IMR-90 (cell line): ENCODE measurements at regions not wholly inside any gene's neighbourhood (a gene's known extent, or its start where the extent isn't known, plus 50 kb on each side); places are given as distances from the start of the nearest gene placed in this dataset.

Experiments
- ATAC-seq: fragments of 200-7000 bp; cut with Tn5 transposase; 2 replicates; pipeline ENCODE4 v1.9.1; 2020; ENCODE audit warnings: low read depth, mild to moderate bottlenecking, moderate library complexity
- BruUV-seq: library from RNA; stranded (reverse); fragments of 400-500 nt; replicated peaks from 2 replicates; lab custom pipeline; 2021; lab: Mats Ljungman, UMichigan
- CTCF ChIA-PET: fragments of 300-600 bp; formaldehyde crosslinking; extraction: SDS; loops from one replicate; lab custom pipeline; 2021; ENCODE audit warnings: antibody characterized with exemption; lab: Yijun Ruan, JAX
- POLR2A ChIA-PET: fragments of 300-600 bp; sonication (Branson Sonifier 250); formaldehyde crosslinking; loops from one replicate; lab custom pipeline; 2022; ENCODE audit warnings: antibody characterized with exemption; ENCODE audit not compliant: unreplicated experiment; lab: Charles Lee
- DNase-seq: peaks from one replicate; pipeline ENCODE4 v3.0.0; 2013
- H2AFZ ChIP-seq: replicated peaks from 2 replicates; pipeline ENCODE3; 2013; ENCODE audit warnings: low read length, mild to moderate bottlenecking; ENCODE audit not compliant: poor library complexity
- H2AK5ac ChIP-seq: 2 replicates; pipeline ENCODE4 v1.6.1; 2013; ENCODE audit warnings: low read depth, low read length, inconsistent platforms
- H2AK9ac ChIP-seq: replicated peaks from 2 replicates; pipeline ENCODE3; 2013; ENCODE audit warnings: mild to moderate bottlenecking, low read depth, low read length, moderate library complexity; ENCODE audit not compliant: poor library complexity
- H2BK120ac ChIP-seq: 2 replicates; pipeline ENCODE4 v1.6.1; 2013; ENCODE audit warnings: low read depth, low read length, inconsistent platforms
- H2BK15ac ChIP-seq: 3 replicates; pipeline ENCODE4 v1.6.1; 2013; ENCODE audit warnings: low read depth, low read length, inconsistent platforms
- H2BK20ac ChIP-seq: 2 replicates; pipeline ENCODE4 v1.6.1; 2013; ENCODE audit warnings: low read depth, mild to moderate bottlenecking, inconsistent platforms, low read length, moderate library complexity
- H2BK5ac ChIP-seq: 2 replicates; pipeline ENCODE4 v1.6.1; 2013; ENCODE audit warnings: mild to moderate bottlenecking, low read depth, low read length, inconsistent platforms; ENCODE audit not compliant: poor library complexity, severe bottlenecking
- H3K14ac ChIP-seq: replicated peaks from 2 replicates; pipeline ENCODE4 v1.6.1; 2013; ENCODE audit warnings: low read depth, low read length, inconsistent platforms
- H3K18ac ChIP-seq: 2 replicates; pipeline ENCODE4 v1.6.1; 2013; ENCODE audit warnings: low read depth, low read length, control low read depth
- H3K23ac ChIP-seq: 2 replicates; pipeline ENCODE4 v1.6.1; 2013; ENCODE audit warnings: low read depth, low read length, inconsistent platforms
- H3K27ac ChIP-seq: 2 replicates; pipeline ENCODE4 v1.5.1; 2013; ENCODE audit warnings: mild to moderate bottlenecking, control low read depth, low read length; ENCODE audit not compliant: insufficient read depth
- H3K27me3 ChIP-seq: 2 replicates; pipeline ENCODE4 v1.6.1; 2013; ENCODE audit warnings: low read length; ENCODE audit not compliant: control insufficient read depth, insufficient read depth
- H3K36me3 ChIP-seq: 2 replicates; pipeline ENCODE4 v1.6.1; 2013; ENCODE audit warnings: low read length, mixed read lengths; ENCODE audit not compliant: control insufficient read depth, insufficient read depth
- H3K4ac ChIP-seq: 2 replicates; pipeline ENCODE4 v1.6.1; 2013; ENCODE audit warnings: low read depth, low read length, inconsistent platforms
- H3K4me1 ChIP-seq: 2 replicates; pipeline ENCODE4 v1.6.1; 2013; ENCODE audit warnings: low read length, mixed read lengths; ENCODE audit not compliant: control insufficient read depth, insufficient read depth
- H3K4me2 ChIP-seq: 2 replicates; pipeline ENCODE4 v1.6.1; 2013; ENCODE audit warnings: low read depth, mild to moderate bottlenecking, control low read depth, low read length, moderate library complexity
- H3K4me3 ChIP-seq: 2 replicates; pipeline ENCODE4 v1.5.1; 2013; ENCODE audit warnings: low read depth, mild to moderate bottlenecking, control low read depth, low read length, moderate library complexity; ENCODE audit not compliant: insufficient read depth
- H3K56ac ChIP-seq: 2 replicates; pipeline ENCODE4 v1.6.1; 2013; ENCODE audit warnings: low read length, inconsistent platforms; ENCODE audit not compliant: insufficient read depth; ENCODE audit errors: extremely low read depth
- H3K79me1 ChIP-seq, 2 experiments: 2 replicates each; pipeline ENCODE4 v1.6.1; 2013; ENCODE audit warnings: low read length in 2 of 2, inconsistent platforms in 1 of 2, low read depth in 1 of 2
- H3K9ac ChIP-seq: 2 replicates; pipeline ENCODE4 v1.6.1; 2013; ENCODE audit warnings: low read depth, low read length, control low read depth
- H3K9me1 ChIP-seq: 2 replicates; pipeline ENCODE4 v1.6.1; 2013; ENCODE audit warnings: low read length, inconsistent platforms; ENCODE audit not compliant: insufficient read depth
- H3K9me3 ChIP-seq: 2 replicates; pipeline ENCODE4 v1.6.1; 2013; ENCODE audit warnings: low read length; ENCODE audit not compliant: control insufficient read depth, insufficient read depth
- H4K20me1 ChIP-seq: 2 replicates; pipeline ENCODE4 v1.6.1; 2013; ENCODE audit warnings: low read length, inconsistent platforms; ENCODE audit not compliant: insufficient read depth
- H4K5ac ChIP-seq: 2 replicates; pipeline ENCODE4 v1.6.1; 2013; ENCODE audit warnings: mild to moderate bottlenecking, low read depth, low read length, control low read depth
- H4K8ac ChIP-seq, 2 experiments: 2 replicates each; pipeline ENCODE4 v1.6.1; 2013; ENCODE audit warnings: low read depth in 2 of 2, low read length in 2 of 2, control low read depth in 1 of 2, inconsistent platforms in 1 of 2
- H4K91ac ChIP-seq: 2 replicates; pipeline ENCODE4 v1.6.1; 2013; ENCODE audit warnings: low read depth, low read length, inconsistent platforms; ENCODE audit not compliant: insufficient read depth
- BHLHE40 ChIP-seq: fragments of 150-350 bp; IDR thresholded peaks from 2 replicates; pipeline ENCODE4 v1.6.1; 2016; ENCODE audit warnings: mild to moderate bottlenecking, low read depth, low read length
- CEBPB ChIP-seq: IDR thresholded peaks from 2 replicates; pipeline ENCODE4 v1.6.1; 2012; ENCODE audit warnings: low read depth, low read length, improper control_type of control experiment
- CHD1 ChIP-seq: IDR thresholded peaks from 2 replicates; pipeline ENCODE4 v1.6.1; 2012; ENCODE audit warnings: low read depth, low read length, improper control_type of control experiment
- FOS ChIP-seq: fragments of 150-350 bp; IDR thresholded peaks from 2 replicates; pipeline ENCODE4 v1.6.1; 2016; ENCODE audit warnings: low read depth, low read length
- MAFK ChIP-seq: IDR thresholded peaks from 2 replicates; pipeline ENCODE4 v1.6.1; 2012; ENCODE audit warnings: low read depth, low read length, improper control_type of control experiment
- MAZ ChIP-seq: IDR thresholded peaks from 2 replicates; pipeline ENCODE4 v1.6.1; 2012; ENCODE audit warnings: low read depth, mild to moderate bottlenecking, low read length, improper control_type of control experiment, moderate library complexity, borderline replicate concordance
- MXI1 ChIP-seq: IDR thresholded peaks from 2 replicates; pipeline ENCODE4 v1.6.1; 2012; ENCODE audit warnings: low read depth, mild to moderate bottlenecking, low read length, moderate library complexity, borderline replicate concordance
- NFE2L2 ChIP-seq: fragments of 150-350 bp; IDR thresholded peaks from 2 replicates; pipeline ENCODE4 v1.6.1; 2016; ENCODE audit warnings: low read depth, mild to moderate bottlenecking, low read length
- POLR2A ChIP-seq: IDR thresholded peaks from 2 replicates; pipeline ENCODE4 v1.6.1; 2012; ENCODE audit warnings: mild to moderate bottlenecking, low read depth, low read length
- RAD21 ChIP-seq: IDR thresholded peaks from 2 replicates; pipeline ENCODE4 v1.6.1; 2012; ENCODE audit warnings: low read length, improper control_type of control experiment
- RCOR1 ChIP-seq: IDR thresholded peaks from 2 replicates; pipeline ENCODE4 v1.6.1; 2012; ENCODE audit warnings: mild to moderate bottlenecking, low read length, improper control_type of control experiment; ENCODE audit not compliant: insufficient replicate concordance
- RFX5 ChIP-seq: IDR thresholded peaks from 2 replicates; pipeline ENCODE4 v1.8.0; 2012; ENCODE audit warnings: low read depth, mild to moderate bottlenecking, low read length, moderate library complexity
- SMC3 ChIP-seq: fragments of 150-350 bp; IDR thresholded peaks from 2 replicates; pipeline ENCODE4 v1.6.1; 2016; ENCODE audit warnings: low read depth, mild to moderate bottlenecking, antibody characterized with exemption, low read length, moderate library complexity
- WGBS, 2 experiments: methylation state at CpG; one replicate each; pipeline versions ENCODE4 v1.1.5 to v1.1.7; 2013; ENCODE audit warnings: missing lambda C conversion rate in 2 of 2; ENCODE audit not compliant: insufficient read length in 1 of 2; ENCODE audit errors: extremely low coverage in 2 of 2; 5-methylcytosine and 5-hydroxymethylcytosine counted together
- dilution Hi-C: fragments of 300-500 bp; cut with HindIII; formaldehyde crosslinking; loops from one replicate; pipeline ENCODE4 v1.14.3; 2018; ENCODE audit warnings: low sequenced_read_pairs; ENCODE audit not compliant: unreplicated experiment
- in situ Hi-C: fragments of 300-500 bp; cut with MboI; formaldehyde crosslinking; loops from 3 replicates; pipeline ENCODE4 v1.14.3; 2019; ENCODE audit warnings: low sequenced_read_pairs, inconsistent platforms, mixed read lengths
- intact Hi-C: fragments of 100-400 bp; cut with micrococcal nuclease; formaldehyde crosslinking; loops from 2 replicates; pipeline ENCODE4 v1.10.0; 2022
- TF ChIP-seq, protein P1 (sequence below): fragments of 150-350 bp; IDR thresholded peaks from 2 replicates; pipeline ENCODE4 v1.6.1; 2016; ENCODE audit warnings: low read depth, mild to moderate bottlenecking, low read length, moderate library complexity, borderline replicate concordance
- TF ChIP-seq, protein P2 (sequence below): conservative IDR thresholded peaks from 2 replicates; pipeline ENCODE4 v1.5.1; 2012; ENCODE audit warnings: mild to moderate bottlenecking, low read depth, low read length, improper control_type of control experiment
- TF ChIP-seq, protein P3 (sequence below): fragments of 150-350 bp; IDR thresholded peaks from 2 replicates; pipeline ENCODE4 v1.6.1; 2017; ENCODE audit warnings: mild to moderate bottlenecking, antibody characterized with exemption, low read length, low read depth

DNA sequence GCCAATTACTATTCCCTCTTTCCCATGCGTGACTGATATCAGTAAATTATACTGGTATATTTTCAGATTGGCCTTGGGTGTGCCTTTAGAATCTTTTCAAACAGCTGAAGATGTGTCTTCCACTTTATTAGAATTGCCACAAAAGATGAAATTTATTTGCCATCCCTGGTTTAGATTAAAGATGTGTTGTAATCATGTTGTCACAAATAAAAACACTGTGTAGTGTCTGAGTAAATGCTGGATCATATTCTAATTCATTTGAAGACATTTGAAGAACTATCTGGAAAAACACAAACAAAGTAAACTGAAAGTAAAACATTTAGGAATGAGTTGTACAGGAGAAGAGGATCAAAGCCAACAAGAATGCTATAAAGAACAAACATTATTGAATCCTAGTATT lies 339.7 kb upstream of the COL8A1 start:
- DNase-seq (no peak), ATAC-seq (no peak)
- Histone ChIP-seq H2AK5ac (no peak overlapping the region), H2AFZ (no peak overlapping the region), H3K14ac (no peak overlapping the region), H4K91ac (no peak overlapping the region), H2BK5ac (no peak overlapping the region), H3K4me1 (no peaks in the 10 kb centered on the region), H3K18ac (no peak overlapping the region), H3K56ac (no peak overlapping the region), H3K4me2 (no peak overlapping the region), H2AK9ac (no peak overlapping the region), H3K4ac (no peak overlapping the region), H4K8ac (no peak overlapping the region; a peak in 1 of 4 replicates), H3K27ac (no peak overlapping the region), H3K9me1 (no peaks in the 10 kb centered on the region), H3K23ac (no peak overlapping the region), H3K4me3 (no peak overlapping the region), H3K9me3 (no peaks in the 10 kb centered on the region), H2BK120ac (no peak overlapping the region), H4K5ac (no peak overlapping the region), H3K27me3 (no peaks in the 10 kb centered on the region), H3K36me3 (no peaks in the 10 kb centered on the region), H3K79me1 (no peaks in the 10 kb centered on the region), H2BK15ac (no peak overlapping the region), H2BK20ac (no peak overlapping the region), H3K9ac (no peak overlapping the region), H4K20me1 (no peaks in the 10 kb centered on the region)
- ChIA-PET POLR2A (no interaction called here), CTCF (no interaction called here)
- no CpG with 5 or more reads among the region's 1 CpG for WGBS, 2 experiments
- no TSS peak for BruUV-seq
- intact Hi-C loops = no loop called here
- in situ Hi-C loops = no loop called here
- TF ChIP-seq, protein P1, sequence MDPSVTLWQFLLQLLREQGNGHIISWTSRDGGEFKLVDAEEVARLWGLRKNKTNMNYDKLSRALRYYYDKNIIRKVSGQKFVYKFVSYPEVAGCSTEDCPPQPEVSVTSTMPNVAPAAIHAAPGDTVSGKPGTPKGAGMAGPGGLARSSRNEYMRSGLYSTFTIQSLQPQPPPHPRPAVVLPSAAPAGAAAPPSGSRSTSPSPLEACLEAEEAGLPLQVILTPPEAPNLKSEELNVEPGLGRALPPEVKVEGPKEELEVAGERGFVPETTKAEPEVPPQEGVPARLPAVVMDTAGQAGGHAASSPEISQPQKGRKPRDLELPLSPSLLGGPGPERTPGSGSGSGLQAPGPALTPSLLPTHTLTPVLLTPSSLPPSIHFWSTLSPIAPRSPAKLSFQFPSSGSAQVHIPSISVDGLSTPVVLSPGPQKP = no peak
- TF ChIP-seq POLR2A = no peak
- TF ChIP-seq NFE2L2 = no peak
- no peak for TF ChIP-seq FOS
- TF ChIP-seq, protein P2, sequence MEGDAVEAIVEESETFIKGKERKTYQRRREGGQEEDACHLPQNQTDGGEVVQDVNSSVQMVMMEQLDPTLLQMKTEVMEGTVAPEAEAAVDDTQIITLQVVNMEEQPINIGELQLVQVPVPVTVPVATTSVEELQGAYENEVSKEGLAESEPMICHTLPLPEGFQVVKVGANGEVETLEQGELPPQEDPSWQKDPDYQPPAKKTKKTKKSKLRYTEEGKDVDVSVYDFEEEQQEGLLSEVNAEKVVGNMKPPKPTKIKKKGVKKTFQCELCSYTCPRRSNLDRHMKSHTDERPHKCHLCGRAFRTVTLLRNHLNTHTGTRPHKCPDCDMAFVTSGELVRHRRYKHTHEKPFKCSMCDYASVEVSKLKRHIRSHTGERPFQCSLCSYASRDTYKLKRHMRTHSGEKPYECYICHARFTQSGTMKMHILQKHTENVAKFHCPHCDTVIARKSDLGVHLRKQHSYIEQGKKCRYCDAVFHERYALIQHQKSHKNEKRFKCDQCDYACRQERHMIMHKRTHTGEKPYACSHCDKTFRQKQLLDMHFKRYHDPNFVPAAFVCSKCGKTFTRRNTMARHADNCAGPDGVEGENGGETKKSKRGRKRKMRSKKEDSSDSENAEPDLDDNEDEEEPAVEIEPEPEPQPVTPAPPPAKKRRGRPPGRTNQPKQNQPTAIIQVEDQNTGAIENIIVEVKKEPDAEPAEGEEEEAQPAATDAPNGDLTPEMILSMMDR = no peak
- no peak for TF ChIP-seq MAZ
- no peak for TF ChIP-seq BHLHE40
- TF ChIP-seq RCOR1 = no peak
- no peak for TF ChIP-seq SMC3
- TF ChIP-seq CEBPB = no peak
- no peak for TF ChIP-seq MAFK
- no peak for TF ChIP-seq MXI1
- no peak for TF ChIP-seq CHD1
- TF ChIP-seq, protein P3, sequence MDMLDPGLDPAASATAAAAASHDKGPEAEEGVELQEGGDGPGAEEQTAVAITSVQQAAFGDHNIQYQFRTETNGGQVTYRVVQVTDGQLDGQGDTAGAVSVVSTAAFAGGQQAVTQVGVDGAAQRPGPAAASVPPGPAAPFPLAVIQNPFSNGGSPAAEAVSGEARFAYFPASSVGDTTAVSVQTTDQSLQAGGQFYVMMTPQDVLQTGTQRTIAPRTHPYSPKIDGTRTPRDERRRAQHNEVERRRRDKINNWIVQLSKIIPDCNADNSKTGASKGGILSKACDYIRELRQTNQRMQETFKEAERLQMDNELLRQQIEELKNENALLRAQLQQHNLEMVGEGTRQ = no peak
- TF ChIP-seq RAD21 = no peak
- TF ChIP-seq RFX5 = no peak
- dilution Hi-C loops = no loop called here
